HG03354 (cell line): ENCODE measurements at regions not wholly inside any gene's neighbourhood (a gene's known extent, or its start where the extent isn't known, plus 50 kb on each side); places are given as distances from the start of the nearest gene placed in this dataset.
"Not testable (repeated sequence)": the region's sequence is repeated elsewhere in the genome, so short reads cannot be mapped to it uniquely, and the experiment has no call there.

Experiments used
- ATAC-seq: cut with Tn5 transposase; IDR thresholded peaks from one replicate; pipeline ENCODE4 v1.9.1; 2021; ENCODE audit warnings: mild to moderate bottlenecking; ENCODE audit not compliant: unreplicated experiment, poor library complexity, severe bottlenecking

- no peak for ATAC-seq
Measured at GRCh38 chr4:91830681-91831395, 472.9 kb upstream of the GRID2 start.

- no peak for ATAC-seq
Measured at GRCh38 chr4:91837608-91838029, 466.1 kb upstream of the GRID2 start.

- no peak for ATAC-seq
Measured at GRCh38 chr4:91838181-91838861, 465.4 kb upstream of the GRID2 start.

- ATAC-seq = no peak
Measured at GRCh38 chr4:91840359-91840758, 463.4 kb upstream of the GRID2 start.

GRCh38 chr4:91846233-91846632 lies 457.5 kb upstream of the GRID2 start:
- ATAC-seq = no peak

GRCh38 chr4:91851456-91851855 lies 452.3 kb upstream of the GRID2 start:
- no peak for ATAC-seq

- ATAC-seq = no peak
Measured at GRCh38 chr4:91887926-91888325, 415.8 kb upstream of the GRID2 start.

GRCh38 chr4:91891217-91891616 lies 412.5 kb upstream of the GRID2 start:
- not testable (repeated sequence) for ATAC-seq

- no peak for ATAC-seq
Measured at GRCh38 chr4:91894006-91894405, 409.8 kb upstream of the GRID2 start.

GRCh38 chr4:91904556-91904955 lies 399.2 kb upstream of the GRID2 start:
- no peak for ATAC-seq

- no peak for ATAC-seq
Measured at GRCh38 chr4:91909963-91910362, 393.8 kb upstream of the GRID2 start.

- no peak for ATAC-seq
Measured at GRCh38 chr4:91914176-91914804, 389.5 kb upstream of the GRID2 start.

- ATAC-seq = no peak
Measured at GRCh38 chr4:91916219-91916618, 387.5 kb upstream of the GRID2 start.

- no peak for ATAC-seq
Measured at GRCh38 chr4:91924625-91925024, 379.1 kb upstream of the GRID2 start.

GRCh38 chr4:91935217-91935616 lies 368.5 kb upstream of the GRID2 start:
- ATAC-seq = no peak

GRCh38 chr4:91936311-91936710 lies 367.5 kb upstream of the GRID2 start:
- no peak for ATAC-seq

GRCh38 chr4:91957963-91958362 lies 345.8 kb upstream of the GRID2 start:
- no peak for ATAC-seq

GRCh38 chr4:91958596-91958995 lies 345.2 kb upstream of the GRID2 start:
- no peak for ATAC-seq

GRCh38 chr4:91961504-91961903 lies 342.3 kb upstream of the GRID2 start:
- no peak for ATAC-seq

GRCh38 chr4:91963486-91963885 lies 340.3 kb upstream of the GRID2 start:
- no peak for ATAC-seq

- ATAC-seq = no peak
Measured at GRCh38 chr4:91965166-91965565, 338.6 kb upstream of the GRID2 start.
